ENCODE measurements at regions not wholly inside any gene's neighbourhood (a gene's known extent, or its start where the extent isn't known, plus 50 kb on each side); places are given as distances from the start of the nearest gene placed in this dataset.

GRCh38 chr20:50401587-50402418 is 108.4 kb upstream of the PTPN1 start:
- Histone ChIP-seq H3K9me3 (replicated peaks; ENCODE audit: control insufficient read depth, insufficient read depth, low read length) (no peaks in the 10 kb centered on the region), H2AFZ (ENCODE audit: low read depth, low read length) (no peak overlapping the region), H3K4me2 (ENCODE audit: insufficient read depth, low read length) (no peak overlapping the region), H3K4me3 (replicated peaks in 1 of 3; ENCODE audit: insufficient read depth in 1 of 3, low read depth in 1 of 3, low read length in 3 of 3) (no peak overlapping the region), H3K79me2 (ENCODE audit: control insufficient read depth, insufficient read depth, low read length) (no peaks in the 10 kb centered on the region), H3K9me1 (replicated peaks; ENCODE audit: control insufficient read depth, extremely low read depth, insufficient read depth, low read length) (no peaks in the 10 kb centered on the region), H3K9ac (replicated peaks; ENCODE audit: extremely low read depth, insufficient read depth, low read length) (no peak overlapping the region), H3K27ac (ENCODE audit: insufficient read depth, low read depth, low read length) (no peak overlapping the region), H3K27me3 (ENCODE audit: control insufficient read depth in 2 of 2, insufficient read depth in 2 of 2, low read length in 2 of 2) (peaks cover 5 to 9% of the 10 kb centered on the region in 2 experiments), H4K20me1 (replicated peaks; ENCODE audit: control insufficient read depth, extremely low read depth, insufficient read depth, low read length) (no peaks in the 10 kb centered on the region), H3K36me3 (ENCODE audit: control insufficient read depth in 2 of 2, extremely low read depth in 1 of 2, insufficient read depth in 2 of 2, low read length in 2 of 2) (no peaks in the 10 kb centered on the region), H3K4me1 (ENCODE audit: control insufficient read depth, extremely low read depth, insufficient read depth, low read length) (peaks cover 3% of the 10 kb centered on the region)
- FAIRE-seq (no peak), DNase-seq (ENCODE audit: low read depth, low spot score) (no peak)
- TF ChIP-seq EZH2 (IDR thresholded peaks at IDR 0.05; ENCODE audit: borderline replicate concordance, low read depth, low read length, severe bottlenecking) (no peak), MAX (IDR thresholded peaks at IDR 0.05; ENCODE audit: insufficient read depth, insufficient read length) (no peak), MYC (IDR thresholded peaks at IDR 0.05; ENCODE audit: low read depth, low read length) (no peak), JUN (IDR thresholded peaks at IDR 0.05; ENCODE audit: borderline replicate concordance, insufficient read depth, insufficient read length, low read depth) (no peak), CTCF (IDR thresholded peaks at IDR 0.05; ENCODE audit: extremely low read depth in 1 of 2, insufficient read depth in 1 of 2, low read depth in 1 of 2, low read length in 2 of 2) (no peak), POLR2A (IDR thresholded peaks at IDR 0.05; ENCODE audit: low read depth, low read length) (no peak), GATA2 (IDR thresholded peaks at IDR 0.05; ENCODE audit: insufficient read depth, insufficient read length, low read depth, low read length) (no peak), FOS (IDR thresholded peaks at IDR 0.05; ENCODE audit: borderline replicate concordance, insufficient read depth, low read length) (no peak), POLR2AphosphoS5 (IDR thresholded peaks at IDR 0.05; ENCODE audit: insufficient read depth, low read depth, low read length) (no peak)
- intact Hi-C loops (cut with micrococcal nuclease): loop anchor here (2.0 kb wide), 1 partner anchor 59 kb away; no protein-coding TSS in a partner anchor
- CTCF ChIA-PET: interaction anchor here (2.1 kb wide), 1 partner anchor 63 kb away, joined by 5 read pairs; no protein-coding TSS in a partner anchor
- POLR2A ChIA-PET: no interaction called here
- dilution Hi-C loops (cut with MboI; ENCODE audit: extremely low pct_ligation_motif_present, low sequenced_read_pairs): no loop called here
- no TSS peak for BruUV-seq (replicated peaks)

All from endothelial cell of umbilical vein (primary cell).